Gastroesophageal sphincter (tissue), 4 donors: ENCODE measurements at regions not wholly inside any gene's neighbourhood (a gene's known extent, or its start where the extent isn't known, plus 50 kb on each side); places are given as distances from the start of the nearest gene placed in this dataset.

ENCODE experiments used
- ATAC-seq: fragments of 150-250 bp; one replicate; pipeline ENCODE4 v1.9.1; 2016; ENCODE audit warnings: mild to moderate bottlenecking, moderate library complexity
- H3K27ac ChIP-seq, 4 donors: fragments of 200-600 bp; sonication (generic) in 3 of 4; 1 replicate in 3 of 4; 2 replicates in 1 of 4; pipeline ENCODE4 v1.5.1; 2016 to 2019
- H3K27me3 ChIP-seq: fragments of 200-600 bp; sonication (generic); one replicate; pipeline ENCODE4 v1.5.1; 2019
- H3K36me3 ChIP-seq, 2 donors: fragments of 200-600 bp; sonication (generic); one replicate each; pipeline ENCODE4 v1.5.1; 2019; ENCODE audit warnings: control low read depth in 1 of 2
- H3K4me1 ChIP-seq, 3 donors: fragments of 200-600 bp; sonication (generic); 1 replicate in 2 of 3; 2 replicates in 1 of 3; pipeline ENCODE4 v1.5.1; 2016 to 2019; ENCODE audit warnings: control low read depth in 2 of 3
- H3K4me3 ChIP-seq, 2 donors: fragments of 200-600 bp; sonication (generic); one replicate each; pipeline ENCODE4 v1.5.1; 2019; ENCODE audit warnings: mild to moderate bottlenecking in 1 of 2, moderate library complexity in 1 of 2
- H3K9me3 ChIP-seq, 3 donors: fragments of 200-600 bp; sonication (generic); one replicate each; pipeline ENCODE4 v1.5.1; 2017 to 2019; ENCODE audit warnings: control low read depth in 2 of 3
- EP300 ChIP-seq: sonication (generic); formaldehyde crosslinking; IDR thresholded peaks from one replicate; pipeline ENCODE4 v1.6.1; 2017; ENCODE audit warnings: antibody characterized with exemption, mild to moderate bottlenecking
- POLR2A ChIP-seq, 2 donors: fragments of 450-650 bp; IDR thresholded peaks; one replicate each; pipeline ENCODE4 v1.6.1; 2017; ENCODE audit warnings: antibody characterized with exemption in 2 of 2, mild to moderate bottlenecking in 2 of 2, moderate library complexity in 1 of 2
- POLR2AphosphoS5 ChIP-seq: sonication (generic); formaldehyde crosslinking; IDR thresholded peaks from one replicate; pipeline ENCODE4 v1.6.1; 2017; ENCODE audit warnings: antibody characterized with exemption
- WGBS, 2 donors: methylation state at CpG; one replicate each; pipeline ENCODE4 v1.1.5; 2018; ENCODE audit warnings: low coverage in 1 of 2; 5-methylcytosine and 5-hydroxymethylcytosine counted together
- TF ChIP-seq, protein P1 (sequence below), 4 experiments: fragments of 200-600 bp in 2 of 4; fragments of 450-650 bp in 2 of 4; sonication (generic) in 1 of 4; IDR thresholded peaks; one replicate each; pipeline ENCODE4 v1.5.1; 2017 to 2019; ENCODE audit warnings: antibody characterized with exemption in 4 of 4, mild to moderate bottlenecking in 2 of 4, moderate library complexity in 2 of 4

DNA sequence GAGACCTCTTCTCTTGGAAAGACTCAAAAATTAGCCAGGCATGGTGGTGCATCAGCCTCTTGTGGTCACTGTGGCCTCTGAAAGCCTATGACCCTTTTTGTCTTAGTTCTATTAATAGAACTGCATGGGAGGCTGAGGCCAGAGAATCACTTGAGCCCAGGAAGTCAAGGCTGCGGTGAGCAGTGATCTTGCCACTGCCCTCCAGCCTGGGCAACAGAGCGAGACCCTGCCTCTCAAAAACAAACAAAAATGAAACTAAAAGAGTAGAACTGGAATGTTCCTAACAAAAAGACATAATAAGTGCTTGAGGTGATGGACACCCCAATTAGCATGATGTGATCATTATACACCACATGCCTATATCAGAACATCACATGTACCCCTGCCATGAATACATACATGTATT, 197.0 kb upstream of the EEA1 start:
- no peak overlapping the region for H3K4me3 ChIP-seq
- H3K36me3 ChIP-seq, result no peaks in the 10 kb centered on the region
- TF ChIP-seq POLR2AphosphoS5 (no peak), POLR2A (IDR thresholded peaks at IDR 0.05) (no peak), EP300 (no peak)
- TF ChIP-seq, protein P1, sequence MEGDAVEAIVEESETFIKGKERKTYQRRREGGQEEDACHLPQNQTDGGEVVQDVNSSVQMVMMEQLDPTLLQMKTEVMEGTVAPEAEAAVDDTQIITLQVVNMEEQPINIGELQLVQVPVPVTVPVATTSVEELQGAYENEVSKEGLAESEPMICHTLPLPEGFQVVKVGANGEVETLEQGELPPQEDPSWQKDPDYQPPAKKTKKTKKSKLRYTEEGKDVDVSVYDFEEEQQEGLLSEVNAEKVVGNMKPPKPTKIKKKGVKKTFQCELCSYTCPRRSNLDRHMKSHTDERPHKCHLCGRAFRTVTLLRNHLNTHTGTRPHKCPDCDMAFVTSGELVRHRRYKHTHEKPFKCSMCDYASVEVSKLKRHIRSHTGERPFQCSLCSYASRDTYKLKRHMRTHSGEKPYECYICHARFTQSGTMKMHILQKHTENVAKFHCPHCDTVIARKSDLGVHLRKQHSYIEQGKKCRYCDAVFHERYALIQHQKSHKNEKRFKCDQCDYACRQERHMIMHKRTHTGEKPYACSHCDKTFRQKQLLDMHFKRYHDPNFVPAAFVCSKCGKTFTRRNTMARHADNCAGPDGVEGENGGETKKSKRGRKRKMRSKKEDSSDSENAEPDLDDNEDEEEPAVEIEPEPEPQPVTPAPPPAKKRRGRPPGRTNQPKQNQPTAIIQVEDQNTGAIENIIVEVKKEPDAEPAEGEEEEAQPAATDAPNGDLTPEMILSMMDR (IDR thresholded peaks at IDR 0.05), result no peak
- peaks cover 0 to 64% (median 3%) of the 10 kb centered on the region in 3 donors for H3K4me1 ChIP-seq
- ATAC-seq, result no peak
- H3K27me3 ChIP-seq, result no peaks in the 10 kb centered on the region
- peak overlapping the region in 3 of 4 donors; percentile 85 to 87 (median 86) for H3K27ac ChIP-seq
- 100% methylated on average over 1 of the region's 2 CpGs; no CpG with 5 or more reads in 1 of the 2 donors for WGBS, 2 donors
- H3K9me3 ChIP-seq, result no peaks in the 10 kb centered on the region

- no peaks in the 10 kb centered on the region for H3K27me3 ChIP-seq
- H3K4me1 ChIP-seq, result peaks cover 0 to 63% (median 3%) of the 10 kb centered on the region in 3 donors
- no peaks in the 10 kb centered on the region for H3K9me3 ChIP-seq
- no peak overlapping the region for H3K4me3 ChIP-seq
- no peak for TF ChIP-seq EP300
- peak; percentile 79 for TF ChIP-seq POLR2AphosphoS5
- peak; percentile 15 for ATAC-seq
- peak overlapping the region; percentile 79 to 87 (median 86) for H3K27ac ChIP-seq
- H3K36me3 ChIP-seq, result no peaks in the 10 kb centered on the region
- WGBS, 2 donors, result 73 to 100% methylated on average over 1 to 7 of the region's 7 CpGs
These were observed 198.0 kb upstream of the EEA1 start for GRCh38 chr12:93127107-93127560.

DNA sequence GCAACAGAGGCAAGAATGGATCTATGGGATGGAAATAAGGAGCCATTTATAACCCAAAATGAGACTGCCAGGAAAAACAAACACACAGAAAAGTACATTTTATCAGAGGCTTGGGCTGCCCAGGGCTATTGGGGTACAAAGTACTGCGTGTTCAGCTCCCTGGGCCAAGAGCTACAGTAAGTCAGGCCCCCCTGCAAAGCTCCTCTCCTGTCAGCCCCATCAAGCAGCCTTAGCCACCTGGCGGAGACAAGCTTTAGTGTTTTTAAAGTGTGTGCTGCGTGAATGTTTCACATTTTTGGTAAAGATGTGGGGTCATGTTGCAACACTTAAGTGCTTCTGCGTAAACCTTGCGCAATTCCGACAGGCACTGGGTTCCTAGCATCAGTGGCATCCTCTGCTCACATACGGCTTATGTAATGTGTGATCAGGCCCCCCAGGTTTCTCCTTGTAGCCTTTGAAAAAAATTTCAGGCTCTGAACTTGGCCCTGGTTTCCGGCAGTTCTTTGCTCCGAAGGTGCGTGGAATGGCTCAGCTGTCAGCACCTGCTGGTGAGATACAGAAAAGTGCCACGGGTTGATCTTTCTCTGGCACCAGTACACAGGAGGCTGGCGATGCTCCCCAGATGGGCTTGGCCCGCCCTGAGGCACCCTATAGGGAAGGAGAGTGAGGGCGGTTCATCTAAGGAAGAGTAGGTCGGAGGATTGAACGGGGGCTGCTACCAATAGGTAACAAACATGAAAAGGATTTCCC, 198.7 kb upstream of the EEA1 start:
- H3K4me3 ChIP-seq, result no peak overlapping the region

GRCh38 chr12:93128332-93128707, 199.2 kb upstream of the EEA1 start:
- no peaks in the 10 kb centered on the region for H3K27me3 ChIP-seq
- H3K36me3 ChIP-seq, result no peaks in the 10 kb centered on the region
- H3K9me3 ChIP-seq, result no peaks in the 10 kb centered on the region
- WGBS, 2 donors, result 64 to 85% methylated on average over 3 to 6 of the region's 6 CpGs
- H3K4me1 ChIP-seq, result peaks cover 0 to 51% (median 0%) of the 10 kb centered on the region in 3 donors
- no peak for TF ChIP-seq EP300
- TF ChIP-seq, protein P1 (IDR thresholded peaks at IDR 0.05), result no peak
- peak overlapping the region; percentile 71 to 87 (median 86) for H3K27ac ChIP-seq
- peak; percentile 4 for ATAC-seq
- H3K4me3 ChIP-seq, result no peak overlapping the region

More for the DNA sequence above, 198.7 kb upstream of the EEA1 start:
- Histone ChIP-seq H3K9me3 (no peaks in the 10 kb centered on the region), H3K36me3 (no peaks in the 10 kb centered on the region), H3K27ac (peak overlapping the region; percentile 79 to 87 (median 86)), H3K27me3 (no peaks in the 10 kb centered on the region), H3K4me1 (peaks cover 0 to 57% (median 2%) of the 10 kb centered on the region in 3 donors)
- 20 to 47% methylated on average over 2 to 9 of the region's 16 CpGs for WGBS, 2 donors
- peak; percentile 88 for ATAC-seq
- TF ChIP-seq EP300, result peak; percentile 72
- peak; percentile 97 for TF ChIP-seq POLR2AphosphoS5
- TF ChIP-seq, protein P1 (IDR thresholded peaks at IDR 0.05), result peak; percentile 43 to 77 (median 54)
- TF ChIP-seq POLR2A (IDR thresholded peaks at IDR 0.05), result no peak

GRCh38 chr12:93130366-93131054, 201.4 kb upstream of the EEA1 start:
- no peaks in the 10 kb centered on the region for H3K9me3 ChIP-seq
- no peak overlapping the region for H3K4me3 ChIP-seq
- H3K36me3 ChIP-seq, result no peaks in the 10 kb centered on the region
- no peaks in the 10 kb centered on the region for H3K27me3 ChIP-seq
- 55 to 61% methylated on average over 2 to 4 of the region's 4 CpGs for WGBS, 2 donors
- TF ChIP-seq EP300, result no peak
- TF ChIP-seq POLR2AphosphoS5, result no peak
- TF ChIP-seq, protein P1 (IDR thresholded peaks at IDR 0.05), result no peak
- no peak for TF ChIP-seq POLR2A (IDR thresholded peaks at IDR 0.05)
- no peak overlapping the region for H3K27ac ChIP-seq
- peaks cover 0 to 58% (median 0%) of the 10 kb centered on the region in 3 donors for H3K4me1 ChIP-seq
- no peak for ATAC-seq
